Smooth muscle cell (in vitro differentiated cells): ENCODE measurements at regions not wholly inside any gene's neighbourhood (a gene's known extent, or its start where the extent isn't known, plus 50 kb on each side); places are given as distances from the start of the nearest gene placed in this dataset.

Experiments
- DNase-seq: peaks from one replicate; lab custom pipeline; 2025; ENCODE audit not compliant: unreplicated experiment; lab: John Stamatoyannopoulos, UW
- H2AFZ ChIP-seq: fragments of 200-600 bp; sonication (generic); 2 replicates; pipeline ENCODE4 v1.6.0; 2016; ENCODE audit warnings: antibody characterized with exemption, low read depth, mild to moderate bottlenecking
- H3F3A ChIP-seq: fragments of 200-600 bp; sonication (generic); 2 replicates; pipeline ENCODE4 v1.6.0; 2017; ENCODE audit warnings: antibody characterized with exemption, low read depth
- H3K27ac ChIP-seq: fragments of 200-600 bp; sonication (generic); 2 replicates; pipeline ENCODE4 v1.5.1; 2016; ENCODE audit warnings: low read depth, mild to moderate bottlenecking
- H3K27me3 ChIP-seq: fragments of 200-600 bp; sonication (generic); 2 replicates; pipeline ENCODE4 v1.6.1; 2016; ENCODE audit warnings: low read depth, mild to moderate bottlenecking
- H3K36me3 ChIP-seq: fragments of 200-600 bp; sonication (generic); 2 replicates; pipeline ENCODE4 v1.5.1; 2016; ENCODE audit warnings: low read depth
- H3K4me1 ChIP-seq: fragments of 200-600 bp; sonication (generic); 2 replicates; pipeline ENCODE4 v1.5.1; 2016; ENCODE audit warnings: low read depth
- H3K4me2 ChIP-seq: fragments of 200-600 bp; sonication (generic); 2 replicates; pipeline ENCODE4 v1.6.0; 2016; ENCODE audit warnings: mild to moderate bottlenecking
- H3K4me3 ChIP-seq: fragments of 200-600 bp; sonication (generic); 2 replicates; pipeline ENCODE4 v1.5.1; 2016; ENCODE audit warnings: mild to moderate bottlenecking
- H3K79me2 ChIP-seq: fragments of 200-600 bp; sonication (generic); 2 replicates; pipeline ENCODE4 v1.6.0; 2016; ENCODE audit warnings: low read depth, mild to moderate bottlenecking
- H3K9ac ChIP-seq: fragments of 200-600 bp; sonication (generic); 2 replicates; pipeline ENCODE4 v1.6.0; 2016; ENCODE audit warnings: low read depth
- H3K9me3 ChIP-seq: fragments of 200-600 bp; sonication (generic); replicated peaks from 2 replicates; pipeline ENCODE4 v1.5.1; 2016; ENCODE audit warnings: low read depth
- H4K20me1 ChIP-seq: fragments of 200-600 bp; sonication (generic); 2 replicates; pipeline ENCODE4 v1.6.0; 2016; ENCODE audit warnings: low read depth
- CTCF ChIP-seq: fragments of 200-600 bp; sonication (generic); IDR thresholded peaks from 2 replicates; pipeline ENCODE4 v1.5.1; 2017; ENCODE audit warnings: borderline replicate concordance, mild to moderate bottlenecking, antibody characterized with exemption; ENCODE audit not compliant: insufficient read depth, poor library complexity, severe bottlenecking
- WGBS: methylation state at CpG from one replicate; pipeline ENCODE4 v1.1.7; 2016; ENCODE audit warnings: low lambda C conversion rate; 5-methylcytosine and 5-hydroxymethylcytosine counted together

- TF ChIP-seq CTCF = no peak
- over 99% methylated on average over 6 of the region's 6 CpGs for WGBS
- no peaks in the 10 kb centered on the region for H3F3A ChIP-seq
Measured at GRCh38 chr10:10363217-10363616, 654.5 kb upstream of the CELF2 start.

DNA sequence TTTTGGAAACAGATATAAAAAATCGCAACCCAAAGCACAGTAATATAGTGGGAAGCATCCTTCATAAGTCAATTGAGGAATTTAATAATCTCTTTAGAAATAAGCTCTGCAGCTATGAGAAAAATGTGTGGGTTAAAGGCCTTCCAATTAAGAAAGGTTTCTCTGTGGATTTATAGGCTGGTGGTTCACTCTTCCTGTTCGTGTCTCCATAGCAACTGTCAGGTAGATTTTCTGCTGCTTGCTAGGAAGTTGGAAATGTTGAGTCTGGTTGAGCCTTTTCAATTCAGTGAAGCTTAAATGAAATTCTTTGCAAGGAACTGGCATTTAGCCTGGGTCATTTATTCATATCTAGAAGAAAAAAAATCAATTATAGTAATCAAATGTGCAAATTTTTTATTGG is 652.8 kb upstream of the CELF2 start:
- Histone ChIP-seq H3K9me3 (no peaks in the 10 kb centered on the region), H3K27ac (no peak overlapping the region), H4K20me1 (no peaks in the 10 kb centered on the region), H2AFZ (no peak overlapping the region), H3K4me2 (no peak overlapping the region), H3F3A (no peaks in the 10 kb centered on the region), H3K27me3 (no peaks in the 10 kb centered on the region), H3K4me3 (no peak overlapping the region), H3K9ac (no peak overlapping the region), H3K4me1 (no peaks in the 10 kb centered on the region), H3K79me2 (no peaks in the 10 kb centered on the region), H3K36me3 (no peaks in the 10 kb centered on the region)
- no peak for TF ChIP-seq CTCF
- no peak for DNase-seq
- 92% methylated on average over 2 of the region's 2 CpGs for WGBS

More at GRCh38 chr10:10363217-10363616, 654.5 kb upstream of the CELF2 start:
- no peak for DNase-seq
- H3K9ac ChIP-seq = no peak overlapping the region
- no peaks in the 10 kb centered on the region for H3K36me3 ChIP-seq
- no peaks in the 10 kb centered on the region for H3K9me3 ChIP-seq
- H4K20me1 ChIP-seq = no peaks in the 10 kb centered on the region
- no peak overlapping the region for H3K4me2 ChIP-seq
- H3K27ac ChIP-seq = no peak overlapping the region
- H3K79me2 ChIP-seq = no peaks in the 10 kb centered on the region
- H2AFZ ChIP-seq = no peak overlapping the region
- no peaks in the 10 kb centered on the region for H3K4me1 ChIP-seq
- no peak overlapping the region for H3K4me3 ChIP-seq
- no peaks in the 10 kb centered on the region for H3K27me3 ChIP-seq

DNA sequence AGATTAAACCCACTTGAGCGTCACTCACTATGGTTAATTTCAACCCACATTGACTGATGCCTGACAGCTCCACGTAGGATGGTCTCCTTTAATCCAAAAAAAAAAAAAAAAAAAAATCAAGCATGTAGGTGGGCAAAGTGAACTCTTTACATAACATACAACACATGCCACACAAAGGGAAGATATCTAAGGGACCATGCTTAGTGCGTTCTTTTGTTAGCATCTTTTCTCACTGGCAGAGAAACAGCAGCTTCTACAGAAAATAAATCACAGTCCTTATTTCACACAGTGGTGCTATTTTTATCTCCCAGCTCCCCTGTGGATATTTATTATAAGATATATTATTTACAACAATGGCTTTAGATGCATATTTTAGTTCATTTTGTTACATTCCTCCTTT is 652.0 kb upstream of the CELF2 start:
- H3K27me3 ChIP-seq = no peaks in the 10 kb centered on the region
- DNase-seq = no peak
- no peaks in the 10 kb centered on the region for H3K9me3 ChIP-seq
- no peak overlapping the region for H3K4me2 ChIP-seq
- H3K9ac ChIP-seq = no peak overlapping the region
- H3K27ac ChIP-seq = no peak overlapping the region
- no peaks in the 10 kb centered on the region for H3F3A ChIP-seq
- WGBS = 96% methylated on average over 3 of the region's 3 CpGs
- no peaks in the 10 kb centered on the region for H3K4me1 ChIP-seq
- H3K4me3 ChIP-seq = no peak overlapping the region
- H4K20me1 ChIP-seq = no peaks in the 10 kb centered on the region
- H3K79me2 ChIP-seq = no peaks in the 10 kb centered on the region
- H3K36me3 ChIP-seq = no peaks in the 10 kb centered on the region
- no peak for TF ChIP-seq CTCF
- no peak overlapping the region for H2AFZ ChIP-seq

- 96% methylated on average over 1 of the region's 1 CpG for WGBS
- Histone ChIP-seq H3K4me1 (no peaks in the 10 kb centered on the region), H3K27ac (no peak overlapping the region), H3K36me3 (no peaks in the 10 kb centered on the region), H3K79me2 (no peaks in the 10 kb centered on the region), H3K9me3 (no peaks in the 10 kb centered on the region), H3K9ac (no peak overlapping the region), H3K4me3 (no peak overlapping the region), H3F3A (no peaks in the 10 kb centered on the region), H2AFZ (no peak overlapping the region), H4K20me1 (no peaks in the 10 kb centered on the region), H3K27me3 (no peaks in the 10 kb centered on the region), H3K4me2 (no peak overlapping the region)
- DNase-seq = no peak
- no peak for TF ChIP-seq CTCF
Measured at GRCh38 chr10:10366836-10367235, 650.8 kb upstream of the CELF2 start.
